ENCODE measurements at regions not wholly inside any gene's neighbourhood (a gene's known extent, or its start where the extent isn't known, plus 50 kb on each side); places are given as distances from the start of the nearest gene placed in this dataset.
"Not testable (repeated sequence)": the region's sequence is repeated elsewhere in the genome, so short reads cannot be mapped to it uniquely, and the experiment has no call there.

DNA sequence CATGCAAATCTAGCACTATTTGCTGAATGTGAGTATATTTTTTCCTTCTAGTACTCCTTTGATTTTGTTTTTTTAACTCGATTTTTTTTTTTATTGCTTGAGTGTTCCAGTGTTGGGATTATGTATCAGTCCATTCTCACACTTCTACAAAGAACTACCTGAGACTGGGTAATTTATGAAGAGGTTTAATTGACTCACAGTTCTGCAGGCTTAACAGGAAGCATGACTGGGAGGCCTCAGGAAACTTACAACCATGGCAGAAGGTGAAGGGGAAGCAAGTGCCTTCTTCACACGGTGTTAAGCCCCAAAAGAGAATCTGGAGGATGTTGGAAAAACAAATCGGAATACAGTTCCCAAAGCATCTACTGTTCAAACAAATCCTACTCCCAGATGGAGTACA lies 69.1 kb downstream of the ZNF518B start:
- not testable (repeated sequence) for H3K27ac ChIP-seq (ENCODE audit: low read depth, low read length); H3K9ac ChIP-seq (ENCODE audit: low read depth in 1 of 3, low read length in 3 of 3); H3K27me3 ChIP-seq (ENCODE audit: control insufficient read depth in 3 of 3, insufficient read depth in 3 of 3, low read length in 3 of 3); H3K4me1 ChIP-seq (ENCODE audit: control insufficient read depth in 3 of 3, insufficient read depth in 3 of 3, low read length in 3 of 3); H3K36me3 ChIP-seq (ENCODE audit: control insufficient read depth in 3 of 3, insufficient read depth in 3 of 3, low read length in 3 of 3); H3K4me3 ChIP-seq (ENCODE audit: low read length in 3 of 3); H3K9me3 ChIP-seq (ENCODE audit: control insufficient read depth in 3 of 3, low read length in 3 of 3)

DNA sequence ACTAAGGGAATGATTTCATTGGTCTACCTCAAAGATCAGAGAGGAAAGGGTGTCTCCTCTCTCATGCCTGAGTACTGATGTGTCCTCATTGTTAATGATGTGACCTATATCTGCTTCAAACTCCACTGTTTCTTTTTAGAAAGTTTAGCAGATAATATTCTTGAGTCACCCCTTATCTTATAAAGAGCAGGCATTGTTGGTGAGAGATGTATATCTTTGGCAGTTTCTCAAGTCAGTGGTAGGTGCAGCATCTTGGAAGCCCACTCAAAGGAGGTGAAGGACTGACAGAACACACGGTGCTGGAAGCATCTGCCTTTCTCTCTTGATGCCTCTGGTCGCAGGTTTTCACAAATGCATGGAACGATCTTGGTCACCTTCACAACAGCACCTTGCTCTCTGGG lies 71.2 kb downstream of the ZNF518B start:
- Histone ChIP-seq H3K27me3 (ENCODE audit: control insufficient read depth in 3 of 3, insufficient read depth in 3 of 3, low read length in 3 of 3) (no peaks in the 10 kb centered on the region), H3K4me1 (ENCODE audit: control insufficient read depth in 3 of 3, insufficient read depth in 3 of 3, low read length in 3 of 3) (no peaks in the 10 kb centered on the region), H3K9ac (ENCODE audit: low read depth in 1 of 3, low read length in 3 of 3) (no peak overlapping the region), H3K27ac (ENCODE audit: low read depth, low read length) (no peak overlapping the region), H3K36me3 (ENCODE audit: control insufficient read depth in 3 of 3, insufficient read depth in 3 of 3, low read length in 3 of 3) (no peaks in the 10 kb centered on the region), H3K9me3 (ENCODE audit: control insufficient read depth in 3 of 3, low read length in 3 of 3) (no peaks in the 10 kb centered on the region), H3K4me3 (ENCODE audit: low read length in 3 of 3) (no peak overlapping the region)

DNA sequence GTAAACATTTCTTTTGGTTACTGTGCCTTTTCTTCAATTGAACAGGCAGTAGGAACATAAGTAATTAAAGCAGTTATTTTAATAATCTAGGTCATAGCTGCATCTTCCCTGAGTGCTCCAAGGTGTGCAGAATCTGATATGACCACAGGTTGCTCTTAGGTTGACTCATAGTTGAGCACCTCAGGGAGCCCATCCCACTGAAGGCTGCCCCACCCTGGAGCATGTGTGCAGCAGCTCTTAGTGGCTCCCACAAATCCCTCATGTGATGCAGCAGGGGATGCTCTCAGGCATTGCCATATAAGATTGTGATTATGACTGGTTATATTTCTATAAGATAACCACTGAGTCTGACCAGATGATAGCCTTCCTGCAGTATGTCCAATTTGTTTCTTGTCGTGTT lies 72.3 kb downstream of the ZNF518B start:
- no peaks in the 10 kb centered on the region for H3K27me3 ChIP-seq (ENCODE audit: control insufficient read depth in 3 of 3, insufficient read depth in 3 of 3, low read length in 3 of 3)
- H3K4me3 ChIP-seq (ENCODE audit: low read length in 3 of 3): no peak overlapping the region
- H3K9ac ChIP-seq (ENCODE audit: low read depth in 1 of 3, low read length in 3 of 3): no peak overlapping the region
- H3K9me3 ChIP-seq (ENCODE audit: control insufficient read depth in 3 of 3, low read length in 3 of 3): no peaks in the 10 kb centered on the region
- H3K27ac ChIP-seq (ENCODE audit: low read depth, low read length): no peak overlapping the region
- H3K36me3 ChIP-seq (ENCODE audit: control insufficient read depth in 3 of 3, insufficient read depth in 3 of 3, low read length in 3 of 3): no peaks in the 10 kb centered on the region
- no peaks in the 10 kb centered on the region for H3K4me1 ChIP-seq (ENCODE audit: control insufficient read depth in 3 of 3, insufficient read depth in 3 of 3, low read length in 3 of 3)

DNA sequence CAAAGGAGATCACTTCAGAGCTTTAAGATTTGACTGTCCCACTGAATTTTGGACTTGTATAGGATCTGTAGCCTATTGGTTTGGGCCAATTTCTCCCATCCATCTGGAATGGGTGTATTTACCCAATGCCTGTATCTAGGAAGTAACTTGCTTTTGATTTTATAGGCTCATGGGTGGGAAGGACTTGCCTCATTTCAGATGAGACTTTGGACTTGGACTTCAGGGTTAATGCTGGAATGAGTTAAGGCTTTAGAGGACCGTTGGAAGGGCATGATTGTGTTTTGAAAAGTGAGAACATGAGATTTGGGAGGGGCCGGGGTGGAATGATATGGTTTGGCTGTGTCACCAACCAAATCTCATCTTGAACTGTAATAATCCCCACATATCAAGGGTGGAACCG lies 73.8 kb downstream of the ZNF518B start:
- no peak overlapping the region for H3K9ac ChIP-seq (ENCODE audit: low read depth in 1 of 3, low read length in 3 of 3)
- H3K4me3 ChIP-seq (ENCODE audit: low read length in 3 of 3): no peak overlapping the region
- no peaks in the 10 kb centered on the region for H3K36me3 ChIP-seq (ENCODE audit: control insufficient read depth in 3 of 3, insufficient read depth in 3 of 3, low read length in 3 of 3)
- no peaks in the 10 kb centered on the region for H3K4me1 ChIP-seq (ENCODE audit: control insufficient read depth in 3 of 3, insufficient read depth in 3 of 3, low read length in 3 of 3)
- no peaks in the 10 kb centered on the region for H3K27me3 ChIP-seq (ENCODE audit: control insufficient read depth in 3 of 3, insufficient read depth in 3 of 3, low read length in 3 of 3)
- H3K9me3 ChIP-seq (ENCODE audit: control insufficient read depth in 3 of 3, low read length in 3 of 3): no peaks in the 10 kb centered on the region
- no peak overlapping the region for H3K27ac ChIP-seq (ENCODE audit: low read depth, low read length)

DNA sequence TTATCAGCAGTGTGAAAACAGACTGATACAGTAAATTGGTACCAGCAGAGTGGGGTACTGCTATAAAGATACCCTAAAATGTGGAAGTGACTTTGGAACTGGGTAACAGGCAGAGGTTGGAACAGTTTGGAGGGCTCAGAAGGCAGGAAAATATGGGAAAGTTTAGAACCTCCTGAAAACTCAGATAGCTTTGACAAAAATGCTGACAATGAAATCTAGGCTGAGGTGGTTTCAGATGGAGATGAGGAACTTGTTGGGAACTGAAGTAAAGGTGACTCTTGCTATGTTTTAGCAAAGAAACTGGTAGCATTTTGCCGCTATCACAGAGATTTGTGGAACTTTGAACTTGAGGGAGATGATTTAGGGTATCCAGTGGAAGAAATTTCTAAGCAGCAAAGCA lies 75.1 kb downstream of the ZNF518B start:
- H3K36me3 ChIP-seq (ENCODE audit: control insufficient read depth in 3 of 3, insufficient read depth in 3 of 3, low read length in 3 of 3); H3K4me3 ChIP-seq (ENCODE audit: low read length in 3 of 3); H3K4me1 ChIP-seq (ENCODE audit: control insufficient read depth in 3 of 3, insufficient read depth in 3 of 3, low read length in 3 of 3); H3K27ac ChIP-seq (ENCODE audit: low read depth, low read length); H3K27me3 ChIP-seq (ENCODE audit: control insufficient read depth in 3 of 3, insufficient read depth in 3 of 3, low read length in 3 of 3); H3K9ac ChIP-seq (ENCODE audit: low read depth in 1 of 3, low read length in 3 of 3); H3K9me3 ChIP-seq (ENCODE audit: control insufficient read depth in 3 of 3, low read length in 3 of 3): not testable (repeated sequence)

DNA sequence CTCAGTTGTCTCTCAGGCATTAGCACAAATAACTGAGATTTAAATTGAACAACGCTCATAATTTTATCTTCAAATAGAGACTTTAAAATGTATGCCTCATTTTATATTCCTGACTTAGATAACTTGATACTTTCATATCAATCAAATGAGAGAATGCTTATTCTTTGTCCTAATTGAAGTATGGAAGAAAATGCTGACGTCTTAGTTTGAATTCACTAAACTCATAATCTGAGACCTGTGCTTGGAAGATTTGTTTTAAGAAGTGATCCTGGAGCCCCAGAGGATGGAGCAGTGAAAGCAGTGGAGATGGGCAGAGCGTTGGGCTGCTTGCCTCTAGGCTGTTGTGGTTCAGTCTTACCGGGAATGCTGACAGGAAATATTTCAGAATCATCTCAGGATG lies 76.1 kb downstream of the ZNF518B start:
- Histone ChIP-seq H3K27me3 (ENCODE audit: control insufficient read depth in 3 of 3, insufficient read depth in 3 of 3, low read length in 3 of 3) (no peaks in the 10 kb centered on the region), H3K27ac (ENCODE audit: low read depth, low read length) (no peak overlapping the region), H3K4me3 (ENCODE audit: low read length in 3 of 3) (no peak overlapping the region), H3K4me1 (ENCODE audit: control insufficient read depth in 3 of 3, insufficient read depth in 3 of 3, low read length in 3 of 3) (no peaks in the 10 kb centered on the region), H3K36me3 (ENCODE audit: control insufficient read depth in 3 of 3, insufficient read depth in 3 of 3, low read length in 3 of 3) (no peaks in the 10 kb centered on the region), H3K9ac (ENCODE audit: low read depth in 1 of 3, low read length in 3 of 3) (no peak overlapping the region), H3K9me3 (ENCODE audit: control insufficient read depth in 3 of 3, low read length in 3 of 3) (no peaks in the 10 kb centered on the region)

DNA sequence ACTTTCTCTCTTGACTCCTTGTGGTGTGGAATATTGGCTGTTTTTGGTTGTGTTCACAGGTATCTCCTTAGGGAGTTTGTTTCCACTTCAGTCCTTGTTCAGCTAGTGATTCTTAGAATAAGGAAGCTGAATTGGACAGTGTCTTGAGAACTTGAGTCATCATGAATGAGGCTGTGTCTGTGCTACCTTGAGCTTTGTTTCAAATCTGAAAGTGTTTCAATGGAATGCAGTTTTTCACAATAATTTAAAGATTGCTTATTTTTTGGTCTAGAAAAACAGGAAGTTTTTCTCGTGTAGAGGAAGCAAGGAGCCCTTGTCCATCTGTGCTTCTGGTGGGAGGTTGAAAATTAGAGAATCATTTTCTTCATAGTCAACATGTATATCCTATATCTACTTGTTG lies 76.5 kb downstream of the ZNF518B start:
- H3K9ac ChIP-seq (ENCODE audit: low read depth in 1 of 3, low read length in 3 of 3): no peak overlapping the region
- H3K27ac ChIP-seq (ENCODE audit: low read depth, low read length): no peak overlapping the region
- no peak overlapping the region for H3K4me3 ChIP-seq (ENCODE audit: low read length in 3 of 3)

DNA sequence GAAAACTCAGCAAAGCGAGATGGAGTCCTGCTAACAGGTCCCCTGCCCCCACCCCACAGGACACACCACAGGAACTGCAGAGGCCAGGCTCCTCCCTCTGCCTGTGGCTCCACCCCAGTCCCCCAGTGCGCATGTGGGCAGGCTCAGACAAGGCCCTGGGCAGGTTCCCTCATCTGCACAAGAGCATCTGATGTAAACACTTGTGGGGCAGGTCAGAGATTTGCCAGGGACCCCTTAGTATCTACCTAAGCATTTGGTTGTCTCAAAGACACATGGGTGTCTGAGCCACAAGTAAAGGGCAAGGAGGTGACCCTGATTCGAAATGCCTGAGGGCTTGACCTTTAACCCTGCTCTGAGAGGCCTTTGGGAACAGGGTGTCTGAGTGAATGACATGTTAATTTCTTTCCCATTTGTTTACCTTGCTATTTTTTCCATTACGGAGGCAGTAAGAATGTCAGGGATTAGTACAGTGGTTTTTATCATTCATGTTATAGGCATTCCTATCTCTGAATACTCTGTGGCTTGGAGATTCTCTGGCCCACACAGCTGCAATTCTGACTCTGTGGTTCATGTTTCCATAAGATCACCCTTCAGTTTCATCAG lies 85.3 kb downstream of the ZNF518B start:
- Histone ChIP-seq H3K4me3 (ENCODE audit: low read length in 3 of 3) (no peak overlapping the region), H3K4me1 (ENCODE audit: control insufficient read depth in 3 of 3, insufficient read depth in 3 of 3, low read length in 3 of 3) (no peaks in the 10 kb centered on the region), H3K9ac (ENCODE audit: low read depth in 1 of 3, low read length in 3 of 3) (no peak overlapping the region), H3K27me3 (ENCODE audit: control insufficient read depth in 3 of 3, insufficient read depth in 3 of 3, low read length in 3 of 3) (no peaks in the 10 kb centered on the region), H3K36me3 (ENCODE audit: control insufficient read depth in 3 of 3, insufficient read depth in 3 of 3, low read length in 3 of 3) (no peaks in the 10 kb centered on the region), H3K27ac (ENCODE audit: low read depth, low read length) (no peak overlapping the region), H3K9me3 (ENCODE audit: control insufficient read depth in 3 of 3, low read length in 3 of 3) (peaks cover 0 to 2% (median 0%) of the 10 kb centered on the region in 3 donors)

More for the DNA sequence above, 76.5 kb downstream of the ZNF518B start:
- Histone ChIP-seq H3K4me1 (ENCODE audit: control insufficient read depth in 3 of 3, insufficient read depth in 3 of 3, low read length in 3 of 3) (no peaks in the 10 kb centered on the region), H3K27me3 (ENCODE audit: control insufficient read depth in 3 of 3, insufficient read depth in 3 of 3, low read length in 3 of 3) (no peaks in the 10 kb centered on the region), H3K9me3 (ENCODE audit: control insufficient read depth in 3 of 3, low read length in 3 of 3) (no peaks in the 10 kb centered on the region), H3K36me3 (ENCODE audit: control insufficient read depth in 3 of 3, insufficient read depth in 3 of 3, low read length in 3 of 3) (no peaks in the 10 kb centered on the region)

DNA sequence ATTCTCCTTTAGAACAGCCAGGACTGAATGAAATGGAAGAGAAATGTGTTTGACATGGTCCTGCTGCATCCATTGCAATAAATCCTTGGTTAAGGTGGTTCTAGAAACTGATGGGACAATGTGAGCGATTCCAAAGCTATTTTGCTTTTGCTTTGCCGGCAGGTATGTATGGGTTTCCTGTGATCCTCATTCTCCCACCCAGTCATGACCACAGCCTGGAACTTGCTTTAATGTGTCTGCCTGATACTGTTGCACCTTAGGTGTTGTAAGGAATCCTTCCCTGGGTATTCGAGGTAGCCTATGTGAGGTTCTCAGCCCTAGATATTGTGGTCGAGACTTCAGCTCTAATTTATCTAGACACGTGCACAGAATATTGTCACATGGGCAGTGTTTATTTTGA lies 86.1 kb downstream of the ZNF518B start:
- no peaks in the 10 kb centered on the region for H3K27me3 ChIP-seq (ENCODE audit: control insufficient read depth in 3 of 3, insufficient read depth in 3 of 3, low read length in 3 of 3)
- H3K9ac ChIP-seq (ENCODE audit: low read depth in 1 of 3, low read length in 3 of 3): no peak overlapping the region
- peaks cover 0 to 2% (median 0%) of the 10 kb centered on the region in 3 donors for H3K9me3 ChIP-seq (ENCODE audit: control insufficient read depth in 3 of 3, low read length in 3 of 3)
- no peak overlapping the region for H3K27ac ChIP-seq (ENCODE audit: low read depth, low read length)
- no peaks in the 10 kb centered on the region for H3K36me3 ChIP-seq (ENCODE audit: control insufficient read depth in 3 of 3, insufficient read depth in 3 of 3, low read length in 3 of 3)
- H3K4me1 ChIP-seq (ENCODE audit: control insufficient read depth in 3 of 3, insufficient read depth in 3 of 3, low read length in 3 of 3): no peaks in the 10 kb centered on the region
- H3K4me3 ChIP-seq (ENCODE audit: low read length in 3 of 3): no peak overlapping the region

DNA sequence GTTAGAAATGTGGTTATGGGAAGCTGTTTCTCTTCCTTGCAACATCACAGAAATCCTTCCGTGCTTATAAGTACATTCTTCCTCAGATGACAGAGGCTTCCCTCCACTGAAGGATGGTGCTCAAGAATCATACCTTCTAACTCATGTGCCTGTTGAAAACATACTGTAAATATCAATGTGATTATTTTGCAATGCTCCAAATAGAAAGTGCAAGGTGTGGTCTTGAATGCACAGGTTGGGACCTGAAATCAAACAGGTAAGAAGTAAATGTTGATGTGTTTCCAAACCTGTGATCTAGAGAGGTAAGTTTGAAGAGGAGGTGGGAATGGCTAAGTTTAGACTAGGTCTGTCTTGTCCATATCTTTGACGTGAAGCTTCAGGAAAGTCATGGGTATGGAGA lies 87.7 kb downstream of the ZNF518B start:
- no peaks in the 10 kb centered on the region for H3K4me1 ChIP-seq (ENCODE audit: control insufficient read depth in 3 of 3, insufficient read depth in 3 of 3, low read length in 3 of 3)
- H3K27ac ChIP-seq (ENCODE audit: low read depth, low read length): no peak overlapping the region
- H3K9ac ChIP-seq (ENCODE audit: low read depth in 1 of 3, low read length in 3 of 3): no peak overlapping the region
- H3K27me3 ChIP-seq (ENCODE audit: control insufficient read depth in 3 of 3, insufficient read depth in 3 of 3, low read length in 3 of 3): no peaks in the 10 kb centered on the region
- H3K4me3 ChIP-seq (ENCODE audit: low read length in 3 of 3): no peak overlapping the region
- H3K36me3 ChIP-seq (ENCODE audit: control insufficient read depth in 3 of 3, insufficient read depth in 3 of 3, low read length in 3 of 3): no peaks in the 10 kb centered on the region
- H3K9me3 ChIP-seq (ENCODE audit: control insufficient read depth in 3 of 3, low read length in 3 of 3): peaks cover 0 to 2% (median 0%) of the 10 kb centered on the region in 3 donors

DNA sequence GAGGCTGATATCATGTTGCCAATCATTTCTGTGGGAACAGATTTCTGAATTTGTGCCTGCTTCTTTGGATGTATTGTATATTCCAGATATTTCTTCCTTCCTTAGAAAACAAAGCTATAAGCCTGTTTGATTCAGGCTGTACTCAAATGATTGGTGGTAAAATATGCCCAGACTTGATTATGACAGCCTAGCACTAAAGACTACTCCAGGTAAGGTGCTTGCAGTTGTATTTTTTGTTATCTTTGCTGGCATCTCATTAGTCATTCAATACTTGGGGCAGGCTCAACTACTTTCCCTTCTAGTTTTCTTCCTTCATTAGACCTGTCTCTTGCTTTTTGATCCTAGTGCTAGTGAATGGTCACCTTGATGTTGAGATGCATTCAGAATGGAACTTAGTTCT lies 90.6 kb downstream of the ZNF518B start:
- no peak overlapping the region for H3K4me3 ChIP-seq (ENCODE audit: low read length in 3 of 3)
- no peaks in the 10 kb centered on the region for H3K36me3 ChIP-seq (ENCODE audit: control insufficient read depth in 3 of 3, insufficient read depth in 3 of 3, low read length in 3 of 3)
- peaks cover 0 to 2% (median 0%) of the 10 kb centered on the region in 3 donors for H3K9me3 ChIP-seq (ENCODE audit: control insufficient read depth in 3 of 3, low read length in 3 of 3)
- H3K27me3 ChIP-seq (ENCODE audit: control insufficient read depth in 3 of 3, insufficient read depth in 3 of 3, low read length in 3 of 3): no peaks in the 10 kb centered on the region
- no peak overlapping the region for H3K9ac ChIP-seq (ENCODE audit: low read depth in 1 of 3, low read length in 3 of 3)
- no peak overlapping the region for H3K27ac ChIP-seq (ENCODE audit: low read depth, low read length)
- no peaks in the 10 kb centered on the region for H3K4me1 ChIP-seq (ENCODE audit: control insufficient read depth in 3 of 3, insufficient read depth in 3 of 3, low read length in 3 of 3)

All from skeletal muscle tissue (tissue), 3 donors.